Umbilical cord (tissue), 1 donor: ENCODE measurements at regions not wholly inside any gene's neighbourhood (a gene's known extent, or its start where the extent isn't known, plus 50 kb on each side); places are given as distances from the start of the nearest gene placed in this dataset.

Source experiments
- DNase-seq: peaks from one replicate; pipeline ENCODE4 v3.0.0-alpha.2; 2015; ENCODE audit warnings: low spot score

- DNase-seq = no peak
Observed at GRCh38 chr6:150711584-150712504, 112.2 kb downstream of the PLEKHG1 start.

GRCh38 chr6:150712505-150713252 is 113.0 kb downstream of the PLEKHG1 start:
- no peak for DNase-seq

- no peak for DNase-seq
Observed at GRCh38 chr6:150713487-150713886, 113.8 kb downstream of the PLEKHG1 start.

- DNase-seq = no peak
Observed at GRCh38 chr6:150713931-150714330, 114.2 kb downstream of the PLEKHG1 start.

- no peak for DNase-seq
Observed at GRCh38 chr6:150715133-150715532, 115.4 kb downstream of the PLEKHG1 start.

GRCh38 chr6:150717419-150717818 is 117.7 kb downstream of the PLEKHG1 start:
- no peak for DNase-seq

- no peak for DNase-seq
Observed at GRCh38 chr6:150719099-150719766, 119.5 kb downstream of the PLEKHG1 start.

GRCh38 chr6:150719831-150720230 is 120.1 kb downstream of the PLEKHG1 start:
- no peak for DNase-seq

- DNase-seq = peak; percentile 87
Observed at GRCh38 chr6:150720774-150721233, 121.1 kb downstream of the PLEKHG1 start.

- DNase-seq = no peak
Observed at GRCh38 chr6:150721418-150722266, 122.0 kb downstream of the PLEKHG1 start.

- no peak for DNase-seq
Observed at GRCh38 chr6:150722614-150723344, 123.1 kb downstream of the PLEKHG1 start.

GRCh38 chr6:150723345-150723658 is 123.6 kb downstream of the PLEKHG1 start:
- DNase-seq = no peak

- no peak for DNase-seq
Observed at GRCh38 chr6:150723857-150724256, 124.2 kb downstream of the PLEKHG1 start.

- no peak for DNase-seq
Observed at GRCh38 chr6:150725795-150726194, 126.1 kb downstream of the PLEKHG1 start.

GRCh38 chr6:150729188-150729748 is 129.6 kb downstream of the PLEKHG1 start:
- DNase-seq = no peak

GRCh38 chr6:150730801-150731457 is 131.2 kb downstream of the PLEKHG1 start:
- DNase-seq = no peak

- DNase-seq = no peak
Observed at GRCh38 chr6:150732765-150733539, 132.6 kb upstream of the MTHFD1L start.

- DNase-seq = no peak
Observed at GRCh38 chr6:150733726-150734125, 131.8 kb upstream of the MTHFD1L start.

- DNase-seq = no peak
Observed at GRCh38 chr6:150734235-150734634, 131.3 kb upstream of the MTHFD1L start.
